Ovary (tissue), 7 donors: ENCODE measurements at regions not wholly inside any gene's neighbourhood (a gene's known extent, or its start where the extent isn't known, plus 50 kb on each side); places are given as distances from the start of the nearest gene placed in this dataset.

Experiments
- DNase-seq, 5 donors: peaks; one replicate each; pipeline ENCODE4 v3.0.0-alpha.2; 2019 to 2020
- H3K27ac ChIP-seq, 2 donors: fragments of 200-600 bp; one replicate each; pipeline versions ENCODE4 v1.5.1 to v1.8.0; 2019 to 2022
- H3K27me3 ChIP-seq: fragments of 200-600 bp; one replicate; pipeline ENCODE4 v1.8.0; 2022
- H3K36me3 ChIP-seq: fragments of 200-600 bp; sonication (generic); one replicate; pipeline ENCODE4 v1.5.1; 2019
- H3K4me1 ChIP-seq: one replicate; pipeline ENCODE4 v1.8.1; 2013; ENCODE audit warnings: mild to moderate bottlenecking, moderate library complexity; ENCODE audit not compliant: insufficient read depth
- H3K4me3 ChIP-seq: fragments of 200-600 bp; sonication (generic); one replicate; pipeline ENCODE4 v1.5.1; 2017
- H3K9me3 ChIP-seq, 2 donors: fragments of 200-600 bp in 1 of 2; sonication (generic) in 1 of 2; one replicate each; pipeline versions ENCODE4 v1.5.1 to v1.8.1; 2013 to 2019; ENCODE audit warnings: mild to moderate bottlenecking in 1 of 2, moderate library complexity in 1 of 2
- EP300 ChIP-seq: sonication (generic); formaldehyde crosslinking; IDR thresholded peaks from one replicate; pipeline ENCODE4 v1.6.1; 2017; ENCODE audit warnings: antibody characterized with exemption
- POLR2A ChIP-seq: fragments of 450-650 bp; IDR thresholded peaks from one replicate; pipeline ENCODE4 v1.6.1; 2017; ENCODE audit warnings: antibody characterized with exemption, mild to moderate bottlenecking, moderate library complexity
- WGBS, 3 donors: extraction: QIAGEN DNeasy Blood & Tissue Kit in 1 of 3; methylation state at CpG; one replicate each; pipeline versions ENCODE4 v1.1.5 to v1.1.7; 2013 to 2017; 5-methylcytosine and 5-hydroxymethylcytosine counted together
- intact Hi-C, 4 donors: fragments of 100-400 bp; cut with DNase I; formaldehyde crosslinking; loops; one replicate each; pipeline versions ENCODE4 v1.11.0 to v1.15.1; 2022 to 2023
- TF ChIP-seq, protein P1 (sequence below), 3 donors: fragments of 450-650 bp in 2 of 3; fragments of 200-600 bp in 1 of 3; IDR thresholded peaks; one replicate each; pipeline versions ENCODE4 v1.5.1 to v1.8.0; 2016 to 2022; ENCODE audit warnings: antibody characterized with exemption in 3 of 3, mild to moderate bottlenecking in 1 of 3
- donor health status: DM: no; HTN: no; CAD: no; lungs with moderate emphysema.
- donor health status: DM: no; HTN: no; CAD: no.
- donor health status: Bipolar disorder and iron deficiency.
- donor health status: DM: no; HTN: no; CAD: no.
- donor health status: DM: yes; HTN: yes; CAD: no.

DNA sequence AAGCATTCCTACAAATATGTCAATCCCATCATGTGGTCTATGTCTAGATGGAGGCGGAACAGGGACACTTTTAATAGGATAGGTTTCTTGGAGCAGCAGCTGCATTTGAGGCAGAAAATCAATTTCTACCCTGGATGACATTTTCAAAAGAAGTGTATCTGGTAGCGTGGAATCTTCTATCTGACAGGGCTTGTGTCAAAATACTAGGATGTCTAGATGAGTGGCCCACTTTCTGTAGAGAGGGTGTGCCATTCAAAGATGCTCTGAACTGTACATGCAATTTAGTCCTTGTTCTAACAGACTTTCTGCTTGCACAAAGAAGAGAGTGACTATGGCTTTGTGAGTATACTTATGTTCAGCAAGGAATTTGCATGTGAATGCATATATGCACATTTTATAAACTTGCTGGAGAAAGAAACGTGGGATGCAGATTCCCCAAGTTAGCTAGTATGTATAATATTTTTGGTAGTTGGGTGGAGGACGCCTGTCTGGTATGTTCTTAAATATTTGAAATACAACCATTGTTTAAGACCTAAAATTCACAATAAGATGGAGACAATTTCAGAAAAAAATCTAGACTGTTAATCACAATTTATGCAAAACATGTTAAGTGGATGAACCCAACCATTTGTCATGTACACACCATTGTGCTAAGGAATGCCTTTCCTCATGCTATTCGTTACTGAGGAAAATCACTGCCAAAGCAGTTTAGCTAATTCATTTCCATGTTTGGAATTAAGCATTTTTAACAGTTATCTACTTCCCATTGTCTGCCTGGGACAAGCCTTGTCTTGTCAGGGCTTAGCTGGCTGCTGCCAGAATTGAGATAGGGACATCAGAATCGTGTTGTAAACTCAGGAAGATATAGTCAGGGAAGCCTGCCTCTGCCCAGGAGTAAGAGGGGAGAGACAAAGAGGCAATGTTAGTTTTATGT is 129.1 kb upstream of the MEF2C start:
- intact Hi-C loops = no loop called here

DNA sequence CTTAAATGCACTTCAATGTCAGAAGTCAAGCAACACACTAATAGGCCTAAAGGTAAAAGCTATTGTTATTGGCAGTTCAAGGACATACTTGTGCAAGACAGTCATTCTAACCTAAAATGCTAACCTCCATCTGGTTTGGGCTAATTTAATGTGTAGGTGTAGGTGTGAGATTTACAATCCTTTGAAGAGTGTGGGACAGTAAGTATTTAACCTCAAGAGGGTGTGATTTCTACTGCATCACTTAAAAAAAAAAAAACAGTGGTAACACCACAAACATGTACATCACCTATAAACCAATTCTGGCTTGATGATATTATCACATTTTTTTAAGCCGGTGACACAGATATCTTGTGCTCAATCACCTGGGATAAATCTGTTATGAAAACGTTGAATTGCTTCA is 127.5 kb upstream of the MEF2C start:
- 91 to 95% (median 93%) methylated on average over 2 of the region's 2 CpGs for WGBS, 3 donors
- Histone ChIP-seq H3K4me3 (no peak overlapping the region), H3K27ac (no peak overlapping the region), H3K36me3 (no peaks in the 10 kb centered on the region), H3K4me1 (no peaks in the 10 kb centered on the region), H3K9me3 (no peaks in the 10 kb centered on the region), H3K27me3 (no peaks in the 10 kb centered on the region)
- intact Hi-C loops = no loop called here
- no peak for DNase-seq
- TF ChIP-seq POLR2A (no peak), EP300 (no peak)
- TF ChIP-seq, protein P1, sequence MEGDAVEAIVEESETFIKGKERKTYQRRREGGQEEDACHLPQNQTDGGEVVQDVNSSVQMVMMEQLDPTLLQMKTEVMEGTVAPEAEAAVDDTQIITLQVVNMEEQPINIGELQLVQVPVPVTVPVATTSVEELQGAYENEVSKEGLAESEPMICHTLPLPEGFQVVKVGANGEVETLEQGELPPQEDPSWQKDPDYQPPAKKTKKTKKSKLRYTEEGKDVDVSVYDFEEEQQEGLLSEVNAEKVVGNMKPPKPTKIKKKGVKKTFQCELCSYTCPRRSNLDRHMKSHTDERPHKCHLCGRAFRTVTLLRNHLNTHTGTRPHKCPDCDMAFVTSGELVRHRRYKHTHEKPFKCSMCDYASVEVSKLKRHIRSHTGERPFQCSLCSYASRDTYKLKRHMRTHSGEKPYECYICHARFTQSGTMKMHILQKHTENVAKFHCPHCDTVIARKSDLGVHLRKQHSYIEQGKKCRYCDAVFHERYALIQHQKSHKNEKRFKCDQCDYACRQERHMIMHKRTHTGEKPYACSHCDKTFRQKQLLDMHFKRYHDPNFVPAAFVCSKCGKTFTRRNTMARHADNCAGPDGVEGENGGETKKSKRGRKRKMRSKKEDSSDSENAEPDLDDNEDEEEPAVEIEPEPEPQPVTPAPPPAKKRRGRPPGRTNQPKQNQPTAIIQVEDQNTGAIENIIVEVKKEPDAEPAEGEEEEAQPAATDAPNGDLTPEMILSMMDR (IDR thresholded peaks at IDR 0.05) = no peak

More for the DNA sequence above, 129.1 kb upstream of the MEF2C start:
- DNase-seq = no peak
- no peak overlapping the region for H3K4me3 ChIP-seq
- no peaks in the 10 kb centered on the region for H3K4me1 ChIP-seq
- no peaks in the 10 kb centered on the region for H3K36me3 ChIP-seq
- no peaks in the 10 kb centered on the region for H3K27me3 ChIP-seq
- 68 to 74% (median 69%) methylated on average over 6 of the region's 6 CpGs for WGBS, 3 donors
- no peak for TF ChIP-seq POLR2A
- TF ChIP-seq, protein P1 (IDR thresholded peaks at IDR 0.05) = no peak
- TF ChIP-seq EP300 = no peak
- no peak overlapping the region for H3K27ac ChIP-seq
- no peaks in the 10 kb centered on the region for H3K9me3 ChIP-seq

DNA sequence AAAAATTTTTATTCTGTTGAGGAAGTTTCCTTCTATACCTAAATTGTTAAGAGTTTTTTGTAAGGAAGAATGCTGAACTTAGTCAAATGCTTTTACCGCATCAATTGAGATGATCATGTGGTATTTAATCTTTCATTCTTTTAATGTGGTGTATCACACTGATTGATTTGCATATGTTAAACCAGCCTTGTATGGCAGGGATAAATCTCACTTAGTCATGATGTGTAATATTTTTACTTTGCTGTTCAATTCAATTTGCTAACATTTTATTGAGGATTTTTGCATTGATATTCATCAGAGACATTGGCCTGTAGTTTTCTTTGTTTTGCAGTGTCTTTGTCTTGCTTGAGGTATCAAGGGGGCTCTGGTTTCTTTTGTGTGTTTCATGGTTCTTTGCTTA is 125.3 kb upstream of the MEF2C start:
- no peak overlapping the region for H3K4me3 ChIP-seq
- no peaks in the 10 kb centered on the region for H3K4me1 ChIP-seq
- no peaks in the 10 kb centered on the region for H3K27me3 ChIP-seq
- intact Hi-C loops = no loop called here
- no peaks in the 10 kb centered on the region for H3K36me3 ChIP-seq
- TF ChIP-seq, protein P1 (IDR thresholded peaks at IDR 0.05) = no peak
- no peak for TF ChIP-seq POLR2A
- no peak for TF ChIP-seq EP300
- no peak overlapping the region for H3K27ac ChIP-seq
- 98 to 100% (median 99%) methylated on average over 1 of the region's 1 CpG for WGBS, 3 donors
- no peaks in the 10 kb centered on the region for H3K9me3 ChIP-seq
- DNase-seq = no peak

DNA sequence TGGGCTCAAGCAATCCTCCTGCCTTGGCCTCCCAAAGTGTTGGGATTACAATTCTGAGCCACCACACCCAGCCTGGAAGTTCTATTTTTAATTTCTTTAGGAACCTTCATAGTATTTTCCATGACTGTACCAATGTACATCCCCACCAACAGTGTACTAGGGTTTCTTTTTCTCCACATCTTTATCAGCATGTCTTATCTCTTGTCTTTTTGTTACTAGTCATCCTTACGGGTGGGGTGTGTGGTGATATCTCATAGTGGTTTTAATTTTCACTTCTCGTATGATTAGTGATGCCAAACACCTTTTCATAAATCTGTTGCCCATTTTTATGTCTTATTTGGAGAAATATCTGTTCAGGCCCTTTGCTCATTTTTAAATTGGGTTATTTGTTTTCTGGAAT is 123.0 kb upstream of the MEF2C start:
- H3K4me1 ChIP-seq = no peaks in the 10 kb centered on the region
- TF ChIP-seq, protein P1 (IDR thresholded peaks at IDR 0.05) = no peak
- TF ChIP-seq POLR2A = no peak
- TF ChIP-seq EP300 = no peak
- no peaks in the 10 kb centered on the region for H3K36me3 ChIP-seq
- 85 to 92% (median 90%) methylated on average over 2 of the region's 2 CpGs for WGBS, 3 donors
- no peaks in the 10 kb centered on the region for H3K27me3 ChIP-seq
- H3K4me3 ChIP-seq = no peak overlapping the region
- intact Hi-C loops = no loop called here
- H3K9me3 ChIP-seq = no peaks in the 10 kb centered on the region
- no peak for DNase-seq
- no peak overlapping the region for H3K27ac ChIP-seq
